Endothelial cell (in vitro differentiated cells): ENCODE measurements at regions not wholly inside any gene's neighbourhood (a gene's known extent, or its start where the extent isn't known, plus 50 kb on each side); places are given as distances from the start of the nearest gene placed in this dataset.

Source experiments
- DNase-seq: peaks from one replicate; pipeline ENCODE4 v3.0.0; 2021; ENCODE audit warnings: low spot score
- H3K27ac Mint-ChIP-seq: one replicate; pipeline ENCODE4 v1.8.0; 2021; ENCODE audit warnings: mixed read lengths, inconsistent platforms; ENCODE audit not compliant: unreplicated experiment
- H3K27me3 Mint-ChIP-seq: one replicate; pipeline ENCODE4 v1.8.0; 2021; ENCODE audit warnings: mild to moderate bottlenecking, moderate library complexity, mixed read lengths, inconsistent platforms; ENCODE audit not compliant: unreplicated experiment
- H3K36me3 Mint-ChIP-seq: one replicate; pipeline ENCODE4 v1.8.0; 2021; ENCODE audit warnings: mild to moderate bottlenecking, low read depth, mixed read lengths, inconsistent platforms; ENCODE audit not compliant: unreplicated experiment
- H3K4me1 Mint-ChIP-seq: one replicate; pipeline ENCODE4 v1.8.0; 2021; ENCODE audit warnings: mild to moderate bottlenecking, mixed read lengths, inconsistent platforms; ENCODE audit not compliant: unreplicated experiment
- H3K4me3 Mint-ChIP-seq: one replicate; pipeline ENCODE4 v1.8.0; 2021; ENCODE audit warnings: mild to moderate bottlenecking, mixed read lengths, inconsistent platforms; ENCODE audit not compliant: unreplicated experiment
- H3K9me3 Mint-ChIP-seq: one replicate; pipeline ENCODE4 v1.8.0; 2021; ENCODE audit warnings: mixed read lengths, inconsistent platforms; ENCODE audit not compliant: unreplicated experiment
- TF ChIP-seq, protein P1 (sequence below): fragments of 200-600 bp; sonication (generic); IDR thresholded peaks from one replicate; pipeline ENCODE4 v1.5.0; 2021; ENCODE audit warnings: antibody characterized with exemption; ENCODE audit not compliant: unreplicated experiment

- Mint-ChIP-seq H3K27me3 (peaks cover 2% of the 10 kb centered on the region), H3K36me3 (no peaks in the 10 kb centered on the region), H3K27ac (no peak overlapping the region), H3K4me1 (no peaks in the 10 kb centered on the region), H3K4me3 (no peak overlapping the region), H3K9me3 (no peaks in the 10 kb centered on the region)
- no peak for DNase-seq
- TF ChIP-seq, protein P1, sequence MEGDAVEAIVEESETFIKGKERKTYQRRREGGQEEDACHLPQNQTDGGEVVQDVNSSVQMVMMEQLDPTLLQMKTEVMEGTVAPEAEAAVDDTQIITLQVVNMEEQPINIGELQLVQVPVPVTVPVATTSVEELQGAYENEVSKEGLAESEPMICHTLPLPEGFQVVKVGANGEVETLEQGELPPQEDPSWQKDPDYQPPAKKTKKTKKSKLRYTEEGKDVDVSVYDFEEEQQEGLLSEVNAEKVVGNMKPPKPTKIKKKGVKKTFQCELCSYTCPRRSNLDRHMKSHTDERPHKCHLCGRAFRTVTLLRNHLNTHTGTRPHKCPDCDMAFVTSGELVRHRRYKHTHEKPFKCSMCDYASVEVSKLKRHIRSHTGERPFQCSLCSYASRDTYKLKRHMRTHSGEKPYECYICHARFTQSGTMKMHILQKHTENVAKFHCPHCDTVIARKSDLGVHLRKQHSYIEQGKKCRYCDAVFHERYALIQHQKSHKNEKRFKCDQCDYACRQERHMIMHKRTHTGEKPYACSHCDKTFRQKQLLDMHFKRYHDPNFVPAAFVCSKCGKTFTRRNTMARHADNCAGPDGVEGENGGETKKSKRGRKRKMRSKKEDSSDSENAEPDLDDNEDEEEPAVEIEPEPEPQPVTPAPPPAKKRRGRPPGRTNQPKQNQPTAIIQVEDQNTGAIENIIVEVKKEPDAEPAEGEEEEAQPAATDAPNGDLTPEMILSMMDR: no peak
These were observed 394.5 kb downstream of the ADGRL2 start for GRCh38 chr1:82195245-82195644.

DNA sequence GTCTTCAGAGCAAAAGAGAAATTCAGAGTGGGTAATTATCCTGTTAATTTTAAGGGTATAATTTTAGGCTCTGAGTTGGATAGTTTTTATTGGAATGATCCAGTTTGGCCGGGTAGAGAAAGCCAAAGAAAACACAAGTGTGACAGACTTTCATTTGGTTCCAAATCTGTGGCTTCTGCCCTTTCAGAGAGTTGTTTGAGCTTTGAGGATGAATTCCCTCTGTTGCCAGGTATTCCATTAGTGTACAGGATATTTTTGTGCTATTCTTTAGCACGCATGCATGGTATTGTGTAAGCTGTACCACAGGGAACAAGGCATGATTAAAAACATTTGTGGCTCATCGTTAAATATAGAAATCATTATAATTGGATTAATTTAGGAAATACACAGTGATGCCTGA, 384.4 kb downstream of the ADGRL2 start:
- H3K4me3 Mint-ChIP-seq: no peak overlapping the region
- no peaks in the 10 kb centered on the region for H3K4me1 Mint-ChIP-seq
- H3K27me3 Mint-ChIP-seq: no peaks in the 10 kb centered on the region
- H3K36me3 Mint-ChIP-seq: no peaks in the 10 kb centered on the region
- no peaks in the 10 kb centered on the region for H3K9me3 Mint-ChIP-seq
- TF ChIP-seq, protein P1: no peak
- no peak overlapping the region for H3K27ac Mint-ChIP-seq
- no peak for DNase-seq

- Mint-ChIP-seq H3K27me3 (no peaks in the 10 kb centered on the region), H3K4me3 (no peak overlapping the region), H3K4me1 (peaks cover 10% of the 10 kb centered on the region), H3K27ac (no peak overlapping the region), H3K9me3 (no peaks in the 10 kb centered on the region), H3K36me3 (no peaks in the 10 kb centered on the region)
- no peak for DNase-seq
- TF ChIP-seq, protein P1: no peak
These were observed 381.1 kb downstream of the ADGRL2 start for GRCh38 chr1:82181846-82182245.

GRCh38 chr1:82179131-82179530, 378.4 kb downstream of the ADGRL2 start:
- no peak overlapping the region for H3K27ac Mint-ChIP-seq
- no peak overlapping the region for H3K4me3 Mint-ChIP-seq
- TF ChIP-seq, protein P1: no peak
- H3K36me3 Mint-ChIP-seq: no peaks in the 10 kb centered on the region
- H3K27me3 Mint-ChIP-seq: no peaks in the 10 kb centered on the region
- DNase-seq: no peak
- peaks cover 10% of the 10 kb centered on the region for H3K4me1 Mint-ChIP-seq
- H3K9me3 Mint-ChIP-seq: no peaks in the 10 kb centered on the region

DNA sequence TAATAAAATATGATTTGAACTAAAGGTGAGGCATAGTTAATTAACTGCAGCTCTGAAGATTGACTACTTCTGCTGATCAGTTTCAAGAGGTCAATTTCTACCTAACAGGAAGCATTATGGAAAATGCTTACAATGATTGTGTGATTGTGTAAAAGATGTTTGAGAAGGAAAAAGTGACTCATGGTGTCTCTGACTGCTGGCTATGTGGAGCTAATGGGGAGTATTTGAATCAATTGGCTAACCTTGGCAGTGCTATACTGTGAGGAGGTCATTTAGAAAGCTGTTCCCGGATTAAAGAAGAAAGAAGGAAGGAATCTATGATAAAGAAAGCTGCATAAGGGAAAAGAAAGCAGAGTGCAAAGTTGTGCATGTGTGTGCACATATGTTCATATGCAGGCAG, 376.5 kb downstream of the ADGRL2 start:
- Mint-ChIP-seq H3K9me3 (no peaks in the 10 kb centered on the region), H3K4me3 (no peak overlapping the region), H3K4me1 (peaks cover 10% of the 10 kb centered on the region), H3K27me3 (no peaks in the 10 kb centered on the region), H3K36me3 (no peaks in the 10 kb centered on the region), H3K27ac (no peak overlapping the region)
- TF ChIP-seq, protein P1: no peak
- DNase-seq: no peak
